Spinal cord (tissue), 9 donors: ENCODE measurements at regions not wholly inside any gene's neighbourhood (a gene's known extent, or its start where the extent isn't known, plus 50 kb on each side); places are given as distances from the start of the nearest gene placed in this dataset.

Experiments
- DNase-seq, 6 donors: peaks; one replicate each; pipeline versions ENCODE4 v3.0.0 to v3.0.0-alpha.2; 2013 to 2015; ENCODE audit warnings: low spot score in 6 of 6, low read depth in 4 of 6
- H3K27ac ChIP-seq: one replicate; pipeline ENCODE4 v1.5.1; 2013; ENCODE audit warnings: low read depth, low read length, control low read depth
- H3K27me3 ChIP-seq: one replicate; pipeline ENCODE4 v1.6.1; 2013; ENCODE audit warnings: low read length; ENCODE audit not compliant: control insufficient read depth, insufficient read depth
- H3K36me3 ChIP-seq: one replicate; pipeline ENCODE4 v1.6.1; 2013; ENCODE audit warnings: low read length; ENCODE audit not compliant: control insufficient read depth, insufficient read depth
- H3K4me1 ChIP-seq: one replicate; pipeline ENCODE4 v1.6.1; 2013; ENCODE audit warnings: low read length; ENCODE audit not compliant: control insufficient read depth, insufficient read depth
- H3K4me3 ChIP-seq: one replicate; pipeline ENCODE4 v1.5.1; 2013; ENCODE audit warnings: low read depth, low read length, control low read depth
- H3K9me3 ChIP-seq: one replicate; pipeline ENCODE4 v1.6.1; 2013; ENCODE audit warnings: low read length; ENCODE audit not compliant: control insufficient read depth, insufficient read depth
- WGBS: methylation state at CpG from one replicate; pipeline ENCODE4 v1.1.5; 2013; ENCODE audit warnings: missing lambda C conversion rate; ENCODE audit not compliant: insufficient coverage; 5-methylcytosine and 5-hydroxymethylcytosine counted together
- donor health status: healthy.

- H3K4me1 ChIP-seq, result no peaks in the 10 kb centered on the region
- WGBS, result 83% methylated on average over 1 of the region's 3 CpGs
Observed at GRCh38 chr2:66866331-66867062, 431.6 kb downstream of the MEIS1 start.

DNA sequence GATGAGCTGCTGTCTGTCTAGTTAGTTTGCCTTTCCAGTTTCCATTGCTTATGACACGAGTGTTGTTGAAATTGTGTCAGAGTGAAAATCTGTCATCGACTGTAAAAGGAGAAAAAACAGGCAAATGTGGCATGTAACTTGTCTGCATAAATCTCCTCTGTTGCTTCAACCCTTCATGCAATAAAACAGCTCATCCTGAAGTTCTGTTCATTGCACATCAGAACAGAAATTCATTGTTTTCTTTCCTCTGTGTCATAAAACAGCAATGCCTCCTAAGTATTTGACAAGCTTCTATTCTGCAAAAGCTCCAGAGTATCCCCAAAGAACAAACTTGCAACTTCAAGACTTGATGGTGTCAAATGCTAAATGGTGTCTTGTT, 432.1 kb downstream of the MEIS1 start:
- Histone ChIP-seq H3K4me3 (no peak overlapping the region), H3K36me3 (no peaks in the 10 kb centered on the region), H3K4me1 (no peaks in the 10 kb centered on the region), H3K27ac (no peak overlapping the region), H3K27me3 (no peaks in the 10 kb centered on the region), H3K9me3 (no peaks in the 10 kb centered on the region)
- DNase-seq, result peak in 1 of 6 donors; percentile 27
- WGBS, result no CpG with 5 or more reads among the region's 2 CpGs

More at GRCh38 chr2:66866331-66867062, 431.6 kb downstream of the MEIS1 start:
- no peaks in the 10 kb centered on the region for H3K9me3 ChIP-seq
- no peaks in the 10 kb centered on the region for H3K27me3 ChIP-seq
- DNase-seq, result peak in 1 of 6 donors; percentile 18
- no peak overlapping the region for H3K27ac ChIP-seq
- no peaks in the 10 kb centered on the region for H3K36me3 ChIP-seq
- no peak overlapping the region for H3K4me3 ChIP-seq

- H3K27me3 ChIP-seq, result no peaks in the 10 kb centered on the region
- H3K9me3 ChIP-seq, result no peaks in the 10 kb centered on the region
- no peaks in the 10 kb centered on the region for H3K4me1 ChIP-seq
- DNase-seq, result no peak
- H3K36me3 ChIP-seq, result no peaks in the 10 kb centered on the region
- WGBS, result 82% methylated on average over 3 of the region's 3 CpGs
- H3K4me3 ChIP-seq, result no peak overlapping the region
- H3K27ac ChIP-seq, result no peak overlapping the region
Observed at GRCh38 chr2:66869076-66869475, 434.2 kb downstream of the MEIS1 start.

DNA sequence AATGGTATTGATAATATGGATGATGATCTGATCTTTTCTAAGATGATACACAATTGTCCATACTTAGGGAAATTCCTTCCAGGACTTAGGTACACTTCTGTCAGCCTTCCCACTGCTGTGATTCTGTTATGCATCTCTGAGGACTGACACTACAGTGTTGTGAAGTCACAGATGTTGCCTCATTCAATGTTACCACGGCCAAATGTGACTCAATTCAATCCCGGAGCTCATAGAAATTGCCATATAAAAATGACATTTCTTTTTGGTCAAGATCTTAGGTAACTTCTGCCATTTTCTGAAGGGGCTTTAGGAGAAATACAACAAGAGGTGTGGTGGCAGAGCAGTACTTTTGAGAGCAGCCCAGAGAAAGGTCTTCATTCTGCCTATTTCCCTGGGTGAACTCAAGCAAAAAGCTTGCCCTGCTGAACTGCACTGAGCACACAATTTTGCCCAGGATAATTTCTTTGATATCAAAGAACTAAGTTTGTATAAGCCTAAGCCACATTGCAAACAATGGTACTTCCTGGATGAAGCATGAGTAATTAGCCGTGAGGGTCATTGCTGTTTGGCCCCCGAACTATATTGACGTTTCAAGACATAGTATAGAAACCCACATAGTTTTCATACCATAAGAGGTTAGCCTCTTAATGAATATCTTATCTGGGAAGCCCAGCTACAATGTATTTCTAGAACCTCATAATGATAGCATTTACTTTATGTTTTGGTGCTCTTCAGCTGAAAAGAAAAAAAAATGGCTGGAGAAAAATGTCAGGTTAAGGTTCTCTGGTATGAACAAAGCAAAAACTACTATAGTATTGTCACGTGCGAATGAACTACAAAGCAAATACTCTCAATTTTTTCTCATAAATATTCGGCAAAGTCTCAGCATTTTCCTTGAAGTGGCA, 437.4 kb downstream of the MEIS1 start:
- Histone ChIP-seq H3K27me3 (no peaks in the 10 kb centered on the region), H3K4me3 (no peak overlapping the region), H3K4me1 (no peaks in the 10 kb centered on the region), H3K27ac (no peak overlapping the region), H3K9me3 (no peaks in the 10 kb centered on the region), H3K36me3 (no peaks in the 10 kb centered on the region)
- 77% methylated on average over 4 of the region's 8 CpGs for WGBS
- DNase-seq, result no peak

- Histone ChIP-seq H3K9me3 (no peaks in the 10 kb centered on the region), H3K36me3 (no peaks in the 10 kb centered on the region), H3K4me1 (no peaks in the 10 kb centered on the region), H3K27me3 (no peaks in the 10 kb centered on the region), H3K27ac (no peak overlapping the region), H3K4me3 (no peak overlapping the region)
- peak in 1 of 6 donors; percentile 38 for DNase-seq
- WGBS, result 50% methylated on average over 2 of the region's 8 CpGs
Observed at GRCh38 chr2:66872986-66873754, 438.2 kb downstream of the MEIS1 start.

DNA sequence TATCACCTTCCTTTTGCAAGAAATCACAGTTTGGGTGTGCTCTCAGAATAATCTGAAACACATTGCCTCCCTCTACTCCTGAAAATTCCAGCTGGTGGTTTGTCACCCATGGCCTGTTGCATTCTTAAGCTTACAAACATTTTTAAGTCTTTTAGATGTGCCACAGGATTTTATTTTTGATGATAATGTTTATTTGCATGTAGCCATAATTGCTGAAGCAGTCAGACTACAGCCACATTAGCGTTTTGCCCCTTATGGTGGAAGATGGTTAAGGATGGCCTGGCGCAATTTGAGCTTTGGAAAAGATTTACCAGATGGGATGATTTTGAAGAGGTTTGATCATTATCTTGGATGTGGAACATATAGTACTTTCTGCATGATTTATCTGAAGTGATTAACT, 439.5 kb downstream of the MEIS1 start:
- no peak overlapping the region for H3K27ac ChIP-seq
- peak in 1 of 6 donors; percentile 10 for DNase-seq

DNA sequence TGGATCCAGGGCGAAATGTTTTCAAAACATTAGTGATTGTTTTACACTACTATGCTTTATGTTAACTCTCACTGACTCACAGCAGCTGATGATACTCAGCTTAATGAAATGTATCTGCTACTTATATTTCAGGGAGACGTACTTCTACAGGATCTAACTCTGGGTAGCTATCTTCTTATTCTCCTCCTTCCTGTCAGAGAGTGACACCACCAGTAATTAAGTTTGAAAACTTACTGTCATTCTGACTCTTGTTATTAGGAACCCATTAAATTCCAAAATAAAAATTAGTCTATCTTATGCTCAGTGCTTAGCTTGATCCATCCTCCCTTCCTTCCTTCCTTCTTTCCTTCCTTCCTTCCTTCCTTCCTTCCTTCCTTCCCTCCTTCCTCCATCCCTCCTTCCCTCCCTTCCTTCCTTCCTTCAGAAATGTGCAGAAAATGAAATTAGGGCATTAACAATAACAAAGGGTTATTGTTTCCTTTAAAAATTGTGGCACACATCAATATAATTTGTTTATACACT, 441.1 kb downstream of the MEIS1 start:
- Histone ChIP-seq H3K36me3 (no peaks in the 10 kb centered on the region), H3K9me3 (no peaks in the 10 kb centered on the region), H3K4me3 (no peak overlapping the region), H3K27ac (no peak overlapping the region), H3K4me1 (no peaks in the 10 kb centered on the region), H3K27me3 (no peaks in the 10 kb centered on the region)
- WGBS, result no CpG with 5 or more reads among the region's 2 CpGs
- no peak for DNase-seq

More for the DNA sequence above, 439.5 kb downstream of the MEIS1 start:
- H3K4me3 ChIP-seq, result no peak overlapping the region
- WGBS, result 83% methylated on average over 1 of the region's 2 CpGs
- no peaks in the 10 kb centered on the region for H3K36me3 ChIP-seq
- no peaks in the 10 kb centered on the region for H3K4me1 ChIP-seq
- no peaks in the 10 kb centered on the region for H3K27me3 ChIP-seq
- no peaks in the 10 kb centered on the region for H3K9me3 ChIP-seq

DNA sequence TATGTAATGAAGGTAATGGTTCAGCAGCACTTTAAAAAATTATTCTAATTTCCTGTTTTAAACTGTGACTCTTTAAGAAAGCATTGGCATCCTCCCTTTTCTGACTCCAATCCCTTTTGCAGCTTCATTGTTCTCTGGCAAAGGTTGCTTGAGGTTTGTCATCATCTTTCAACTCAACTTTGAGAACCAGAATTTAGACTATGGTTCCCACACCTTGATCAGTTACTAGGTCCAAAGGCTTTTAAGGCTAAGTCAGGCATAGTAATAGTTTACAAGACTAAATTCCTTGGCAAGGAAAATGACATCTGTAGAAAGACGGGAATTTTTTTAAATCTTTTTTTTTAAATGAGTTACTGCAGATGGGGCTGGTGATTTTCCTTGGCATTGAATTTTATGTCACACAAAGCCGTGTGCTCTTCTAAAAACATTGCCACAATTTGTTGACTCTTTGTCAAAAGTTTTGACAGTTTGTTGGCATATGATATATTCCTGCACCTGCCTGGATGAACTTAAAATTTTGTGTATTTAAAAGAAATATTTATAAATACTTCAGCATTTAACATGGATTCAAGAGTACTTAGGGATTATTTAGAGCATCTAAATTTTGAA, 451.0 kb downstream of the MEIS1 start:
- Histone ChIP-seq H3K4me3 (no peak overlapping the region), H3K36me3 (no peaks in the 10 kb centered on the region), H3K27ac (no peak overlapping the region), H3K27me3 (no peaks in the 10 kb centered on the region), H3K9me3 (no peaks in the 10 kb centered on the region), H3K4me1 (no peaks in the 10 kb centered on the region)
- peak in 1 of 6 donors; percentile 60 for DNase-seq
- WGBS, result 80% methylated on average over 1 of the region's 2 CpGs

DNA sequence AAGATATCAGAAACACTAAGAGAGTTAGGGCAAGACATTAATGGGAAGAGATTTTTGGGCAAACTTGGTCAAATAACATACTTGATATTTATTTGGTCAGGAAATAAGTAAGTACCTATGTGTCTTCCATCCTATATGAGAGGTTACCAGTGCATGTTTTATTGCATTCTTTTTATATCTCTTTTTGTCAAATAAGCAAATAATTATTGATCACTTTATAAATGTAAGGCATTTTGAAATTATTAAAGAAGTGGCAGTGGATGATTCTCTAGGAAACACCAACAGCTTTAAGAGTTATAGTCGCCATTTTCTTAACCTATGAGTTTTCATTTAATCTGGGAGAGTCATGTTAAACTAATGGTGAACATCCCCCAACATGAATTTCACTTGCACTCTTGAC, 453.3 kb downstream of the MEIS1 start:
- no peak overlapping the region for H3K4me3 ChIP-seq
- no peaks in the 10 kb centered on the region for H3K27me3 ChIP-seq
- H3K9me3 ChIP-seq, result no peaks in the 10 kb centered on the region
- H3K27ac ChIP-seq, result no peak overlapping the region
- H3K36me3 ChIP-seq, result no peaks in the 10 kb centered on the region
- H3K4me1 ChIP-seq, result no peaks in the 10 kb centered on the region
- WGBS, result no CpG with 5 or more reads among the region's 1 CpG
- DNase-seq, result no peak
